NB4 (cell line): ENCODE measurements at regions not wholly inside any gene's neighbourhood (a gene's known extent, or its start where the extent isn't known, plus 50 kb on each side); places are given as distances from the start of the nearest gene placed in this dataset.

Experiments used
- CTCF ChIP-seq: IDR thresholded peaks from one replicate; pipeline ENCODE4 v1.5.1; 2012; ENCODE audit warnings: low read depth, low read length
- MAX ChIP-seq: IDR thresholded peaks from 2 replicates; pipeline ENCODE4 v1.6.1; 2011; ENCODE audit warnings: low read depth, low read length
- POLR2A ChIP-seq: IDR thresholded peaks from 2 replicates; pipeline ENCODE4 v1.6.1; 2011; ENCODE audit warnings: mild to moderate bottlenecking; ENCODE audit not compliant: insufficient read length; ENCODE audit errors: extremely low read depth

- TF ChIP-seq MAX: no peak
- no peak for TF ChIP-seq CTCF
- TF ChIP-seq POLR2A: no peak
Measured at GRCh38 chr10:124253006-124253405, 159.6 kb upstream of the CHST15 start.
